NCI-H510A (cell line): ENCODE measurements at regions not wholly inside any gene's neighbourhood (a gene's known extent, or its start where the extent isn't known, plus 50 kb on each side); places are given as distances from the start of the nearest gene placed in this dataset.

Experiments
- DNase-seq: peaks from one replicate; lab custom pipeline; 2025; lab: John Stamatoyannopoulos, UW

GRCh38 chr2:240341064-240341463, 94.4 kb upstream of the GPC1 start:
- no peak for DNase-seq

- no peak for DNase-seq
These were observed 91.9 kb upstream of the GPC1 start for GRCh38 chr2:240343548-240343947.

- DNase-seq: no peak
These were observed 90.6 kb upstream of the GPC1 start for GRCh38 chr2:240344904-240345303.

GRCh38 chr2:240346015-240346752, 89.3 kb upstream of the GPC1 start:
- no peak for DNase-seq

GRCh38 chr2:240346753-240347372, 88.6 kb upstream of the GPC1 start:
- no peak for DNase-seq

- DNase-seq: no peak
These were observed 88.0 kb upstream of the GPC1 start for GRCh38 chr2:240347373-240347940.

- no peak for DNase-seq
These were observed 87.4 kb upstream of the GPC1 start for GRCh38 chr2:240347949-240348500.

- no peak for DNase-seq
These were observed 86.9 kb upstream of the GPC1 start for GRCh38 chr2:240348522-240348921.

GRCh38 chr2:240349133-240350005, 86.1 kb upstream of the GPC1 start:
- no peak for DNase-seq

GRCh38 chr2:240350006-240350355, 85.5 kb upstream of the GPC1 start:
- DNase-seq: no peak

GRCh38 chr2:240350696-240351087, 84.8 kb upstream of the GPC1 start:
- DNase-seq: no peak

- no peak for DNase-seq
These were observed 84.2 kb upstream of the GPC1 start for GRCh38 chr2:240351088-240351741.

GRCh38 chr2:240351826-240352426, 83.5 kb upstream of the GPC1 start:
- DNase-seq: no peak

GRCh38 chr2:240353086-240353798, 82.2 kb upstream of the GPC1 start:
- DNase-seq: no peak

- DNase-seq: no peak
These were observed 81.5 kb upstream of the GPC1 start for GRCh38 chr2:240353944-240354343.

GRCh38 chr2:240355001-240355891, 80.2 kb upstream of the GPC1 start:
- no peak for DNase-seq

- no peak for DNase-seq
These were observed 79.5 kb upstream of the GPC1 start for GRCh38 chr2:240355962-240356361.

- no peak for DNase-seq
These were observed 78.5 kb upstream of the GPC1 start for GRCh38 chr2:240356700-240357640.

GRCh38 chr2:240357641-240358012, 77.8 kb upstream of the GPC1 start:
- DNase-seq: no peak
